Small intestine (tissue), 7 donors: ENCODE measurements at regions not wholly inside any gene's neighbourhood (a gene's known extent, or its start where the extent isn't known, plus 50 kb on each side); places are given as distances from the start of the nearest gene placed in this dataset.

ENCODE experiments used
- DNase-seq, 2 donors: peaks; one replicate each; pipeline versions ENCODE4 v3.0.0 to v3.0.0-alpha.2; 2013
- FAIRE-seq: peaks from 2 replicates; lab custom pipeline; 2012; peaks lifted over from hg19 to GRCh38; lab: Jason Lieb, UNC
- H3K27ac ChIP-seq, 3 donors: one replicate each; pipeline ENCODE4 v1.5.1; 2013; ENCODE audit warnings: low read length in 2 of 3, mild to moderate bottlenecking in 2 of 3, control low read depth in 1 of 3, inconsistent platforms in 1 of 3, low read depth in 1 of 3, moderate library complexity in 1 of 3
- H3K27me3 ChIP-seq, 3 donors: one replicate each; pipeline ENCODE4 v1.6.1; 2013; ENCODE audit warnings: low read length in 3 of 3, inconsistent platforms in 1 of 3; ENCODE audit not compliant: control insufficient read depth in 3 of 3, insufficient read depth in 3 of 3
- H3K36me3 ChIP-seq, 3 donors: one replicate each; pipeline ENCODE4 v1.6.1; 2013; ENCODE audit warnings: low read length in 3 of 3, inconsistent platforms in 1 of 3, low read depth in 1 of 3, mild to moderate bottlenecking in 1 of 3, moderate library complexity in 1 of 3; ENCODE audit not compliant: control insufficient read depth in 3 of 3, insufficient read depth in 2 of 3
- H3K4me1 ChIP-seq, 3 donors: one replicate each; pipeline ENCODE4 v1.6.1; 2013; ENCODE audit warnings: low read length in 2 of 3, inconsistent platforms in 1 of 3, low read depth in 1 of 3, mild to moderate bottlenecking in 1 of 3, moderate library complexity in 1 of 3; ENCODE audit not compliant: control insufficient read depth in 3 of 3, insufficient read depth in 2 of 3
- H3K4me3 ChIP-seq, 3 donors: one replicate each; pipeline ENCODE4 v1.5.1; 2013; ENCODE audit warnings: low read length in 3 of 3, control low read depth in 1 of 3, inconsistent platforms in 1 of 3, low read depth in 1 of 3, mild to moderate bottlenecking in 1 of 3, moderate library complexity in 1 of 3
- H3K9me3 ChIP-seq, 2 donors: one replicate each; pipeline ENCODE4 v1.6.1; 2013; ENCODE audit warnings: low read depth in 1 of 2, low read length in 1 of 2; ENCODE audit not compliant: control insufficient read depth in 2 of 2, insufficient read depth in 1 of 2
- WGBS, 3 donors: extraction: QIAGEN DNeasy Blood & Tissue Kit; methylation state at CpG; one replicate each; pipeline ENCODE4 v1.1.7; 2013; 5-methylcytosine and 5-hydroxymethylcytosine counted together
- donor health status: healthy with polysubstance abuse.
- donor health status: control.
- donor health status: control.
- donor health status: Bipolar disorder and iron deficiency.
- donor health status: healthy.

- H3K27ac ChIP-seq, result no peak overlapping the region
- 41 to 68% (median 50%) methylated on average over 1 of the region's 1 CpG for WGBS, 3 donors
- H3K27me3 ChIP-seq, result no peaks in the 10 kb centered on the region
- no peak for DNase-seq
- H3K36me3 ChIP-seq, result no peaks in the 10 kb centered on the region
- FAIRE-seq, result no peak
- H3K4me1 ChIP-seq, result no peaks in the 10 kb centered on the region
- H3K4me3 ChIP-seq, result no peak overlapping the region
- H3K9me3 ChIP-seq, result peaks cover 0 to 3% of the 10 kb centered on the region in 2 donors
These were observed 179.5 kb upstream of the TWIST2 start for GRCh38 chr2:238668426-238668825.

GRCh38 chr2:238669046-238669445, 178.8 kb upstream of the TWIST2 start:
- no peak overlapping the region for H3K4me3 ChIP-seq
- H3K9me3 ChIP-seq, result peaks cover 0 to 3% of the 10 kb centered on the region in 2 donors
- H3K36me3 ChIP-seq, result no peaks in the 10 kb centered on the region
- H3K27ac ChIP-seq, result no peak overlapping the region
- H3K27me3 ChIP-seq, result no peaks in the 10 kb centered on the region
- H3K4me1 ChIP-seq, result no peaks in the 10 kb centered on the region
- DNase-seq (no peak), FAIRE-seq (no peak)
- 88 to 94% (median 88%) methylated on average over 1 of the region's 1 CpG for whole genome bisulfite sequencing, 3 donors

- Histone ChIP-seq H3K36me3 (no peaks in the 10 kb centered on the region), H3K9me3 (peaks cover 0 to 3% of the 10 kb centered on the region in 2 donors), H3K27me3 (no peaks in the 10 kb centered on the region), H3K27ac (no peak overlapping the region), H3K4me3 (no peak overlapping the region), H3K4me1 (no peaks in the 10 kb centered on the region)
- DNase-seq (no peak), FAIRE-seq (no peak)
These were observed 178.3 kb upstream of the TWIST2 start for GRCh38 chr2:238669581-238670080.

- DNase-seq (no peak), FAIRE-seq (no peak)
- no peaks in the 10 kb centered on the region for H3K36me3 ChIP-seq
- WGBS, 3 donors, result 58 to 69% (median 61%) methylated on average over 4 of the region's 4 CpGs
- no peak overlapping the region for H3K27ac ChIP-seq
- no peaks in the 10 kb centered on the region for H3K27me3 ChIP-seq
- no peaks in the 10 kb centered on the region for H3K4me1 ChIP-seq
- peaks cover 0 to 3% of the 10 kb centered on the region in 2 donors for H3K9me3 ChIP-seq
- H3K4me3 ChIP-seq, result no peak overlapping the region
These were observed 177.7 kb upstream of the TWIST2 start for GRCh38 chr2:238670111-238670585.

- no peaks in the 10 kb centered on the region for H3K9me3 ChIP-seq
- no peak for DNase-seq
- H3K4me1 ChIP-seq, result no peaks in the 10 kb centered on the region
- no peak for FAIRE-seq
- H3K4me3 ChIP-seq, result no peak overlapping the region
- H3K27me3 ChIP-seq, result peaks cover 0 to 2% (median 0%) of the 10 kb centered on the region in 3 donors
- 75 to 86% (median 78%) methylated on average over 5 of the region's 5 CpGs for whole genome bisulfite sequencing, 3 donors
- H3K36me3 ChIP-seq, result no peaks in the 10 kb centered on the region
- H3K27ac ChIP-seq, result no peak overlapping the region
These were observed 165.3 kb upstream of the TWIST2 start for GRCh38 chr2:238682536-238682935.

GRCh38 chr2:238684362-238685326, 163.2 kb upstream of the TWIST2 start:
- DNase-seq, result no peak
- H3K4me3 ChIP-seq, result no peak overlapping the region
- peak overlapping the region in 1 of 3 donors; percentile 7 for H3K27ac ChIP-seq
- no peaks in the 10 kb centered on the region for H3K4me1 ChIP-seq
- no peaks in the 10 kb centered on the region for H3K9me3 ChIP-seq
- 44 to 56% (median 51%) methylated on average over 8 of the region's 8 CpGs for WGBS, 3 donors
- no peak for FAIRE-seq
- no peaks in the 10 kb centered on the region for H3K36me3 ChIP-seq
- H3K27me3 ChIP-seq, result peaks cover 0 to 2% (median 2%) of the 10 kb centered on the region in 3 donors

- H3K9me3 ChIP-seq, result no peaks in the 10 kb centered on the region
- no peak for FAIRE-seq
- DNase-seq, result no peak
- no peak overlapping the region for H3K4me3 ChIP-seq
- H3K36me3 ChIP-seq, result no peaks in the 10 kb centered on the region
- WGBS, 3 donors, result 77 to 87% (median 86%) methylated on average over 4 of the region's 4 CpGs
- H3K27me3 ChIP-seq, result peaks cover 0 to 2% (median 2%) of the 10 kb centered on the region in 3 donors
- H3K4me1 ChIP-seq, result no peaks in the 10 kb centered on the region
- no peak overlapping the region for H3K27ac ChIP-seq
These were observed 162.6 kb upstream of the TWIST2 start for GRCh38 chr2:238685327-238685709.

- 66 to 81% (median 76%) methylated on average over 2 of the region's 2 CpGs for WGBS, 3 donors
- FAIRE-seq (no peak), DNase-seq (no peak)
- no peaks in the 10 kb centered on the region for H3K4me1 ChIP-seq
- no peaks in the 10 kb centered on the region for H3K36me3 ChIP-seq
- no peak overlapping the region for H3K4me3 ChIP-seq
- no peak overlapping the region for H3K27ac ChIP-seq
- H3K9me3 ChIP-seq, result no peaks in the 10 kb centered on the region
- H3K27me3 ChIP-seq, result peaks cover 0 to 2% (median 2%) of the 10 kb centered on the region in 3 donors
These were observed 162.2 kb upstream of the TWIST2 start for GRCh38 chr2:238685713-238686112.
